ENCODE measurements at regions not wholly inside any gene's neighbourhood (a gene's known extent, or its start where the extent isn't known, plus 50 kb on each side); places are given as distances from the start of the nearest gene placed in this dataset.
A peak's percentile ranks its signal among the peaks of the same experiment; 100 is the strongest.

DNA sequence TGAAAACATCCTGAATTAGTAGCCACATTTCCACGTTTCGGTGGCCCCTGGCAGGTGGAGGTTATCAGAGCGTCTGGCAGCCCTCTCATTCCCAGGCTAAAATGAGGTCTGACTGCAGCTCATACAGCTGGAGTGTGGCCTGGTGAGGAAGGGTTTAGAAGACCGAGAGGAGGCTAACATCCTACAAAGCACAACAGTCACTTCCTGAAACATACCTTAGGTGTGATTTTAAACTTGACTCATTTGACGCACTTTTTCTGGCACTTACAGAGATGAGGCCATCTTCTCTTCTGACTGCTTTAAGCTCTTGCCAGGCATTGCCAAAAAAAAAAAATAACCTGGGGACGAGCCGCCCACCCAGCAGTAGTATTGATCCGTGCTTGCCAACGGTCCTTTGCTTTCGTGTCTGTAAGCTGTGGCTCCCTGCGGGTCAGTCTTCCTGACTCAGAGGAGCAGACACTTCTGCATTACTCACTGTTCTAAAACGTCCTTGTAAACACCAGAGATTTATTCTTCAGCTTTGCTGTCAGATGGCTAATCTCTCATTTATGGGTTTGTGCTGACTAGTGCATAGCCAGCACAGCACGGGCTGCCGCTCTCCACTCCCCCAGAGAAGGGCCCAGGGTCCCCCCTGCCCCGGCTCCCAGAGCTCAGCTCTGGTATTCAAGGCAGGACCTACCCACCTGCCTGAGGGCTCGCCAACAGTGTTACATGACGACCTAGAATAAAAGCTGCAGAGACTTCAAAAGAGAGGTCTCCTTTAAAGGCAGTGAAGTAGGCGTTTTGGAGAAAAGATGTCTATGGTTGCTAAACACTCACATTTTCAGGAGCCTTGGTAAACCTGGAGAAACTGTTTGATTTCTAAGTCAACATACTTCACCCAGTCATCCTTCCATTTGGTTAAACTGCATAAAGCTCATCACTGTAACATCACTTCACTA is 78.5 kb upstream of the FRMD1 start:
- DNase-seq (ENCODE audit: low spot score) (peak; percentile 45), FAIRE-seq (no peak)

DNA sequence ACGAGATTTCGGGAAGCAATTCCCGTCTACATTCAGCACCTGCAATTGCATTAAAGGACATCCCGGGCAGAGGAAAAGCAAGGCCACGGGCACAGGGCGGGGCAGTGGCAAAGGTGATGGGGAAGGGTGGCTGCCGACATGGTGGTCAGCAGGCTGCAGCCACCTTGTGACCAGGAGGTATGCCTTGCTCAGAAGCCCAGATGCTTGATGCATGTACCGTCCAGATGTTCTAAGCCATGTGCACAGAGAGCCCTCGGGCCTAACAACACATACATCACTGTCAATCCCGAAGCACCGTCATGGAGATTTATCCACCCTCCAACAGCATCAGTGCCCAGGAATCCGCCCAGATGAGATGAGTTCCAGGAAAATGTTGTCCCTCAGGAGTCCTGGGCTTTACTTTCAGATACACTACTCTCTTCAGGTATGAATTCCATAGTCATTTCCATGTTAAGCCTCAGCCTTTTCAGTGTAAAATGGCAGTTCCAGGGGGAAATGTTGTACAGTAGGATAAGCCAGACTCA is 77.8 kb upstream of the FRMD1 start:
- FAIRE-seq (no peak), DNase-seq (ENCODE audit: low spot score) (no peak)

DNA sequence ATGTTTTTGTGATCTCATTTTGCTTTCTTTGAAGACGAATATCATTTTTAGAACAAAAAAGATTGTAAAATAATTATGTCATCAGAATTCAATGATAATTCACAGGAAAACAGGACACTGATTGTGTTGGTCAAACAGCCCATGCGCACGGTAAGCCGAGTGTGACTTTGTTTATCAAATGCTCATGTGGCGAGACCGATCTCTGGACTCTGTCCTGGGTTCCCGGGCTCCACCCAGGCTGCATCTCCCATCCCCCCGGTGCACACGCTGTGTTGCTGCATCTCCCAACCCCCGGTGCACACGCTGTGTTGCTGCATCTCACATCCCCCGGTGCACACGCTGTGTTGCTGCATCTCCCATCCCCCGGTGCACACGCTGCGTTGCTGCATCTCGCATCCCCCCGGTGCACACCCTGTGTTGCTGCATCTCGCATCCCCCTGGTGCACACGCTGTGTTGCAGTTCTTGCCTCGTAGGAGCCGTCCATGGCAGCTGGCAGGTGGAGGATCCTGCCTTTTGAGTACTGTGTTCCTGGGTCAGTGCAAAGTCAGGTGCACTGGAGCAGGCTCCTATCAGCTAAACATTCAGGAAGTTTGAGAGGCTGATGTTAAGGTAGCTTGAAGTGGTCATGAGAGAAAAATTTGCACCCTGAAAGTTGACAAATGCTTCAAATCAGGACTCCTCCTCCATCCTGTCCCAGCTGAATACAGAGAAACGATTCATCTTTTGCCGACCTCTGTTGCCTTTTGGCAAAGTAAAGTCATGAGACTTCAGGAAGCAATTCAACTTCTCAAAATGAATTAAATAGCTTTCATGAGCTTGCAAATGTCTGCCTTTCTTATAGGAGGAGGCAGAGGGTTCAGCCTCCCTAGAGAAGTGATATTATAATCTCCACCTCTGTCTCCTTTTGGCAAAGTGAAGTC is 77.1 kb upstream of the FRMD1 start:
- DNase-seq (ENCODE audit: low spot score): no peak
- no peak for FAIRE-seq

DNA sequence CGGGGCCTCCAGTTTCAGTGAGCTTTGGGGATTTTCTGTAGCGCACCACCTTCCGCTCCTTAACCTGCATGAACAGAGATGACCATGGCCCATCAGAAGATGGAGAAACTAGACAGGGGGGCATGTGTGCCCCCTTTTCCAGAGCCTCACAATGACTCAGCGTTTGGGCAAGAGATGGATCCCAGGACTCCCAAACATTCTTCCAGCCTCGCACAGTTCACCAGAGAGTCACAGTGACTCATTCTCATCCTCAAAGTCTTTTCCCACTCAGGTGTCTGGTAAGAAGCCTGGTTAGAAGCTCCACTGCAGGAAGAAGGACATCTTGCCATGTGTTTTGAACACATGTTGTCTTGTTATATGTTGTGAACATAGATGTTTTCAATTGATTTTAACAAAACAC is 76.2 kb upstream of the FRMD1 start:
- FAIRE-seq (no peak), DNase-seq (ENCODE audit: low spot score) (peak; percentile 19)

DNA sequence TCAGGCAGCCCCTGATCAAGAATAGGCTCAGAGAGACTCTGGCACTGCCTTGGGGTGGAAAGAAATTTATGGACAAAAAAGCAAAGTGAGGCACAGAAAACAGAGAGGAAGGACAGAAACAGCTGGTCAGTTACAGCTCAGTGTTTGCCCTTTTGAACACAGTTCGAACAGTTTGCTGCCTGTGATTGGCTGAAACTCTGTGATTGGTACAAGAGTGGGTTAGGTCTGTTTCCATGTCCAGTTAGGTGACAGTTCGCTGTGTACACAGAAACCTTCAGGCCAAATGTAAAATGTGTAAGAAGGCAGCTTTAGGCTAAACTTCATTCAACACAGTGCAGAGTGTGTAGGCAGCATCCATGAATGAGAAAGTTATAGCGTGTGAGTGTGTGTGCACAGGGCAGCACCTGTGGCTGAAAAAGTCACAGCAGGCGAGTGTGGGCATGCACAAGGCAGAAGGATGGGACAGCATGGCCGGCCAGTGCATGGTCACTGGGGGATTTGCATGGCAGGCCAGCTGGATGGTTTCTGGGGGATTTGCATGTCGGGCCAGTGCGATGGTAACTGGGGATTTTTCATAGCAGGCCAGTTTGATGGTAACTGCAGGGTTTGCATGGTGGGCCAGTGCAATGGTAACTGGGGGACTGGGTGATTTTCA is 75.4 kb upstream of the FRMD1 start:
- DNase-seq (ENCODE audit: low spot score) (no peak), FAIRE-seq (no peak)

DNA sequence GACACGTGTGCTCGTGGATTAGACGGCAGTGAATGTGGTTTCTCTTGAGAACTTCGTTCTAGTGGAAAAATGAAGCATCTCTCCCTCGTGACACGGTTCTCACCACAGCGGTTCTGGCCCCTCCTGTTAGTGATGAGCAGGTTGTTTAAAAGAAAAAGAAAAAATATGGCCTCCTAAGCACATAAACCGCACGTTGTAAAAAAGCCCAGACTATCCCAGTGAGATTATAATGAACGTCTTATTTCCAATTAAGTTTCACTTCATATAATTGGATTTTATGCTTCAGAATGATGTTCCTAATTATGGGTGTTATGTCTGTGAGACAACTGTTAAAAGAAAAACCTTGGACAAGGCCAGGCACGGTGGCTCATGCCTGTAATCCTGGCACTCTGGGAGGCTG is 74.5 kb upstream of the FRMD1 start:
- FAIRE-seq (no peak), DNase-seq (ENCODE audit: low spot score) (no peak)

DNA sequence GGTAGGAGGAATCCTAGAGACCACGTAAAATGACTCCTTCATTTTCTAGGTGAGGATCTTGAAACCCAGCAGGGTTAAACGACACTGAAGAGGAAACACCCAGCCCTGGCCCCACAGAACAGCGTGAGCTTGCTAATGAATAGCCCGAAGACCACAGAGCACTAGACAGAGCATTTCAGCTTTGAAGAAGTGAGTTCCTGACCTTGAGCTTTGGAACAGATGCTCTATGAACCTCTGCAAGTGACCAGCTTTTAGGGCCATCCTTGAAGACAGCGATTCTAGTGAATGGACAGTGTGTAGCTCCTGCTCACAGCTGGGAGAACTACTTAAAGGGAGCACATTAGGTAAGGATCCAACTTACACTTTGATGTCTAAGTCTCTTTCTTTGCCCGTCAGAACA is 74.0 kb upstream of the FRMD1 start:
- no peak for DNase-seq (ENCODE audit: low spot score)
- FAIRE-seq: no peak

DNA sequence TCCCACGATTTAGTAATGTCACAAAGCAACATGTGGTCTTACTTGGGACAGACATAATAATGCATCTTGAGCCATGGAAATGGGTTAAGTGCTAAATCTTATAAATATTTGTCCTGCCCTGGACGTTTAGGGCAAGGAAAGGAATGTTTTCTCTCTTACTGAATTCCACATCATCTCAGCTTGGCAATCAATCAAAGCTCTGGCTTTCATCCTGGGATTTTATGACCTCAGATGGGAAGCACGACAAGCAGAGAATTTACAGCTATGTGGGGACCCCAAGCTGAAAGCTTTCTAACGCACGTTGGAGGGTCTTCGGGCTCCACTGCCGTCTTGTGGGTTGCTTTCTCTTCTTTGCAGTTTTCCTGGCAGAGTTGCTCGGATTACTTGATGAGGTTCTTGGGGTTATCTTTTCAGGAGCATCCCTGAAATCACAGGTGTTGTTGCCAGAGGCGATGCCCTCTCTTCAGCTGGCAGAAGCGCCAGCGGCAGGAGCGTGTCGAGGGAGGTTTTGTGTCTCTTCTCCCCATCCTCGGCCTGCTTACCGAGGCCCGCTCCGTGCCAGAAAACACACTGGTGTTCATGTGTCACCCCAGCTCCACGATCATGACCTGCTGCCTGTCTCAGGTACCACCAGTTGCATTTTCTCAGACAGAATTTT is 73.4 kb upstream of the FRMD1 start:
- no peak for DNase-seq (ENCODE audit: low spot score)
- no peak for FAIRE-seq

DNA sequence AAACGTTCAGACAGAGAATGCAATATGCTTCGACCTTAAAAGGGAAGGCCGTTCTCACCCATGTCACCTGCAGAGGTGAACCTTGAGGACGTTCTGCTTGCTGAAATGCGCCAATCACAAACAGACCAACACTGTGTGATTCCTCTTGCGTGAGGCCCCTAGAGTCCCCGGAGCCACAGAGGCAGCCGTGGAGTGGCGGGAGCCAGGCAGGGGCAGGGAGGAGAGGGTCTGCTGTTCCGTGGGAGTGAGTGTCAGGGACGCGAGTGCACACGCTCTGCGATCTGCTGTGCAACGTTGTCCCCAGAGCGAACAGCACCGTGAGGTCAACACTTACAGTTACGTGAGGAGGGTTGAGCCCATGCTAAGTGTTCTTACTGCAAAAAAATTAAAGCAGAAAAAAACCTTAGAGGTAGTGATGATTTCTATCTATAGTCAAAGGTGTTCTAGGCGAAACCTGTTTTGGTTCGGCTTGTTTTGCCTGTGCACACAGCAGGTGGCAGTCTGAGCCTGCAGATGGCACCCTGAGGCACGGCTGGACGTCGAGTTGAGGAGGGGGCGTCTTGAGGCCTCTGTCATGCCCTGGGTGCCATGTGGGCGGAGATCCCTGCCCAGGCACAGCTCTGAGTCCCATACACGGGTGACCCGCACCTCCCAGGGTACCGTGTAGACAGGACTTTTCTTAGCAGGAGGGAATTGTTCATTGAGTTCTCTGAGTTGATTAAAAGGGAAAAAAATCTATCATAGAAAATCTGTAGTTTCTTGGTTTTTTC is 71.7 kb upstream of the FRMD1 start:
- FAIRE-seq (no peak), DNase-seq (ENCODE audit: low spot score) (no peak)

DNA sequence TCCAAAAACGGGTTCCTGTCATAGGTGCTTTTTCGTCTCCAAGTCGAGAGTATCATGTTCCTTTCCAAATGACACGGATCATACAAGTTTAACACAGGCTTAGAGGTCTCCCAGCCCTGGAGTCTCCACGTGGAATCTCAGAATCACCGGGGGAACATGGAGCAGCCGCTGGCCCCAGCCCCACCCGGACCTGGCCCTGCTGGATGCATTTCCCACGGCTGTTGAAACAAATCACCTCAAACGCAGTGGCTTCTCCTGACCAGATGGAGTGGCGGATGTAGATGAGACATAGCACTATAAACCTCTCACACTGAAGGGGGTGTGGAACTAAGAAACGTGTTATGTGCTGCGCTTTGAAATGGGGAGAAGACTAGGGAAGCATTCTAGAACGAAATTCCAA is 70.0 kb upstream of the FRMD1 start:
- DNase-seq (ENCODE audit: low spot score) (no peak), FAIRE-seq (no peak)

DNA sequence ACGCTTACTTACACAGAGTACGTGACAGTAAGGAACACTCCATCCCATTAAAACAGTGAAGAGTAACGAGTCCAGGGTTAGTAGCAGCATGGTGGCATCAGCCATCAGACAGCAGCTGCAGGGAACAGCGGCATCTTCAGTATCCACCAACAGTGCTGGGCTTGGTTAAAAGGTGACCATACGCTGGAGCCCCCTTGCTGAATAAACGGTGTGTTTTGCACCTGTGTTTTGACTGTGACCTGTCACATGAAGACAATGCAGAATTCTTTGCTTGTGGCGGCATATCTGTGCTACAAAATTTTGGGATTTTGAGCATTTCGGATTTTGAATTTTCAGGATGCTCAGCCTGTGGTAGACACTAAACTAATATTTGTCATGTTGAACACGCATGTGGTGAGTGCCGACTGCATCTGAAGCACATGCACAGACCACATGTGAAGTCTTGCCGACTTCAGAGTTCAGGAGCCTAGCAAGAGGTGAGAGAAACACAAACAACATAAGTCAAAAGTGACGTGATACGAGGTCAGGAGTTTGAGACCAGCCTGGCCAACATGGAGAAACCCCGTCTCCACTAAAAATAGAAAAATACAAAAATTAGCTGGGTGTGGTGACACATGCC is 69.3 kb upstream of the FRMD1 start:
- DNase-seq (ENCODE audit: low spot score) (no peak), FAIRE-seq (no peak)

DNA sequence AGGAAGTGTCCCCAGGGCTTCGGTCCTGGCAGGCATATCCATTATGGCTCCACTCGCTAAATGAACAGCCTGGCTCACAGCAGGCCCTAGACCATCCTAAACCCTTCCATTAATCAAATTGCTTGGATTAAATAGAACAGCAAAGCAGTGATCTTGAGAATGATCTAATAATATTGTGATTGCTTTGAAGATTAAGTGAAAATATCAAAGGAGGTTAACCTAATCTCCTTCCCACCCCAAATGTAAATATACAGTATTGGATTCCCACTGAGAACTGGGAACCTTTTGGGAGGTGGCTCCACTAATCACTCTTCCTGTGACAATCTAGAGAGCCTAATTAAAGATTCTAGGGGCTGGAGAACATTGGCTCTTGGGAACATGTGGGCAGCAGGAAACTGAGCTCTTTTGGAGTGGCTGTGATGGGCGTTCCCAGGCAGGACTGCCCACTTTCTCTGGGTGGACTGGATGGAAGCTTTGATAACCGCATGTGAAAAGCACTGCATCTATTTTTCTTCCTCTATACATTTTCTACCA is 68.3 kb upstream of the FRMD1 start:
- DNase-seq (ENCODE audit: low spot score) (no peak), FAIRE-seq (no peak)

DNA sequence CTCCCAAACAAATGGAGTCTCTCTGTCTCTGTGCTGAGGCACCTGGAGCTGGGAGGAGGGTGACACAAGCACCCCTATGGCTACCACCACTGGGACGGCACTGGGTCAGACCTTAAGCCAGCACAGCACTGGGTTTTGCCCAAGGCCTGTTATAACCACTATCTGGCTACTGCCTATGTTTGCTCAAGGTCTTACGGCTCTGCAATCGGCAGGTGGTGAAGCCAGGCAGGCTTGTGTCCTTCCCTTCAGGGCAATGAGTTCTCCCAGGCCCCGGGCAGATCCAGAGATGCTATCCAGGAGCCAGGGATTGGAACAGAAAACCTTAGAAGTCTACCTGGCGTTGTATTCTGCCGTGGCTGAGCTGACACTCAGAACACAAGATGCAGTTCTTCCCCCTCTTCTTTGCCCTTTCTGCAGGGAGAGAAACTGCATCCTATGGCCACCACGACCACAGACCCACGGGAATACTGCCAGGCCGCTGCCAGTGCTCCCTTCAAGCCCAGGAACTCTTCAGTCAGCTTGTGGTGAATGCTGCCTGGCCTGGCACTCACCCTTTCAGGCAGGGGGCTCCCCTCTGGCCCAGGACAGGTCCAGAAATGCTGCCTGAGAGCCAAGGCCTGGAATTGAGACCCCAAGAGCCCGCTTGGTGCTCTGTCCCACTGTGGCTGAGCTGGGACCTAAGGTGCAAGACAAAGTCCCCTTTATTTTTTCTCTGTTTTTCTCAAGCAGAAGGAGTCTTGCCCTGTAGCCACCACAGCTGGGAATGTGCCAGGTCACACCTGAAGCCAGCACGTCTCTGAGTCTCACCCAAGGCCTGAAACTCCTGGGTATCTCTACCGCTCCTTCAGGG is 67.0 kb upstream of the FRMD1 start:
- DNase-seq (ENCODE audit: low spot score) (no peak), FAIRE-seq (no peak)

DNA sequence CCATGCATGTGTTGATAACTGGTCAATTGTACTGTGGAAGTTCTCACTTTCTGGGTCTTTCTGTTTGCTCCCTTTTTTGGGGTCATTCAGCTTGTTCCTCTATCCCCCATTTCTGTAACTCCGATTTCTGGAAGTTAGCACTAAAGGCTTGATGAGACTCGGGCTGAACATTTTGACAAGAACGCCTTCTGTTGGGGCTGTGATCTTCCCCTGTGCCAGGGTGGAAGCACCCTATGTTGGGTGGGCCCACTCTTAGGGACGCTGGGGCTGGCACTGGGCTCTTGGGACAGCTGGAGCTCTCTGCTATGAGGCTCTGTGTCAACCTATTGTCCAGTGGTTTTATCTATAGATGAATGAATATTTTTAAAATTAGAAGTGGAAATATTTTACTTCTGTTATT is 60.1 kb upstream of the FRMD1 start:
- DNase-seq (ENCODE audit: low spot score) (no peak), FAIRE-seq (no peak)

DNA sequence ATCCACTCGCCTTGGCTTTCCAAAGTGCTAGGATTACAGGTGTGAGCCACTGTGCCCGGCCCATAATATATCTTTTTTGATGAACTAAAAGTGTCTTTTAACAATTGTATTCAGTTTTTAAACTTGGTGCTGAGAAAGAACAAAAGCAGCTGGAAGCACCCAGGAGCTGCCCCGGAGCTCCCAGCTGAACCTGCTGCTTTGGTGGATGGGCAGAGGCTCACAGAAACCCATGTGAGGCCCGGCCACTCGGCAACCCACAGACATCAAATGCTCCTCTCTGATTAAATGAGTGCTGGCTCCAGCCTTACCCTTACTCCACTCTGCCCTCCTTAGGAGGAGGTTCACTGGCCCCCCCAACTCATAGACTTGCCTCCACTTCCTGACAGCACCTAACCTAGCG is 59.4 kb upstream of the FRMD1 start:
- FAIRE-seq (no peak), DNase-seq (ENCODE audit: low spot score) (no peak)

DNA sequence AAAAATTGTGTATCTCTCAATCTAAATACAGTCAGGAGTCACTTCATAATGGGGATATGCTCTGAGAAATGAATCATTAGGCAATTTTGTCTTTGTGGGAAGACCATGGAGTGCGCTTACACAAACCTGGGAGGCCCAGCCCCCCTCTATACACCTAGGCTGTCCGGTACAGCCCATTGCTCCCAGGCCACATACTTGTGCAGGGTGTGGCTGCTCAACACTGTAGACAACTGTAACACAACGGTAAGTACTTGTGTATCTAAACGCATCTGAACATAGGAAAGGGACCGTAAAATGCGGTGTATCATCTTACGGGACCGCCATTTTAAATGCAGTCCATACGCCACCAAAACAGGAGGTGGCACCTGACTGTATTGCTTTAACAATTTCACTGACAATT is 58.0 kb upstream of the FRMD1 start:
- FAIRE-seq (no peak), DNase-seq (ENCODE audit: low spot score) (no peak)

DNA sequence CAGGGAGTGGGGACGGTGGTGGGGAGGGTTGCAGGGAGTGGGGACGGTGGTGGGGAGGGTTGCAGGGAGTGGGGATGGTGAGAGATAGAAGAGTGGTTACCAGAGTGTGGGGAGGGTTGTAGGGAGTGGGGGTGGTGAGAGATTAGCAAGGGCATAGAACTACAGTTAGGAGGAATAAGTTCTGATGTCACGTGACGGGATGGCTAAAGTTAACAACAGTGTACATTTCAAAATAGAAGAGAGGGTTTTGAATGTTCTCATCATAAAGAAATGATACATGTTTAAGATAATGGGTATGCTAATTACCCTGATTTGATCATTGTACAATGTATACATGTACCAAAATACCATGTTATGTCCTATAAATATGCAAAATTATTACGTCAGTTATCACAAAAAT is 57.6 kb upstream of the FRMD1 start:
- FAIRE-seq: no peak
- no peak for DNase-seq (ENCODE audit: low spot score)

DNA sequence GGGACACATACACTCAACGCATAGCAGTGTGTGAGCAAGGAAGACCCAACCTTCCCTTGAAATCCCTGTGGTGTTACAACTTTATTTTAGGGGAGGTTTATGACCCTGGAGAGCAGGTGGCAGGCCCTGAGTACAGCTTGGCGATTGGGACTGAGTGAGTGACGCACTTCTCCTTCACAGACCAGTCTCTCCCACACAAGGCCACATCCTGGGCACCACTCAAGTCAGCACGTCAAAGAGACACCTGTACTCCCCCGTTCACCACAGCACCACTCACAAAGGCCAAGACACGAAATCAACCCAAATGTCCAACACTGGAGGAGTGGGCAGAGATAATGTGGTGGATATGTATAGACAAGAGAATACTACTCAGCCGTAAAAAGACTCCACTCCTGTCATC is 57.0 kb upstream of the FRMD1 start:
- no peak for DNase-seq (ENCODE audit: low spot score)

More for the DNA sequence above, 57.0 kb upstream of the FRMD1 start:
- FAIRE-seq: no peak

Data from RCC 7860 (cell line).